ENCODE measurements at regions not wholly inside any gene's neighbourhood (a gene's known extent, or its start where the extent isn't known, plus 50 kb on each side); places are given as distances from the start of the nearest gene placed in this dataset.

- no peak for TF ChIP-seq CTCF (conservative IDR thresholded peaks at IDR 0.05)
- no peak for TF ChIP-seq EZH2 (IDR thresholded peaks at IDR 0.05; ENCODE audit: low read depth)
These were observed 149.0 kb upstream of the TACR1 start for GRCh38 chr2:75348307-75348706.

Data from PC-9 (cell line).